PC-3 (cell line): ENCODE measurements at regions not wholly inside any gene's neighbourhood (a gene's known extent, or its start where the extent isn't known, plus 50 kb on each side); places are given as distances from the start of the nearest gene placed in this dataset.

Experiments used
- ATAC-seq: fragments of 200-7000 bp; cut with Tn5 transposase; 2 replicates; pipeline ENCODE4 v1.9.1; 2020; ENCODE audit warnings: mild to moderate bottlenecking, moderate library complexity
- BruUV-seq: library from RNA; stranded (reverse); fragments of 400-500 nt; replicated peaks from 2 replicates; lab custom pipeline; 2021; lab: Mats Ljungman, UMichigan
- CTCF ChIA-PET: fragments of 300-600 bp; sonication (Branson Sonifier 250); formaldehyde crosslinking; loops from one replicate; lab custom pipeline; 2022; ENCODE audit warnings: antibody characterized with exemption; lab: Charles Lee
- POLR2A ChIA-PET: fragments of 300-600 bp; sonication (Branson Sonifier 250); formaldehyde crosslinking; loops from one replicate; lab custom pipeline; 2022; ENCODE audit warnings: antibody characterized with exemption; ENCODE audit not compliant: unreplicated experiment; lab: Charles Lee
- DNase-seq: peaks from one replicate; pipeline ENCODE4 v3.0.0-alpha.2; 2015
- H2AFZ ChIP-seq: fragments of 300-600 bp; sonication (generic); 2 replicates; pipeline ENCODE4 v1.6.0; 2016; ENCODE audit warnings: antibody characterized with exemption, low read length
- H3F3A ChIP-seq: fragments of 300-600 bp; sonication (generic); one replicate; pipeline ENCODE4 v1.6.0; 2017; ENCODE audit warnings: antibody characterized with exemption, low read length, control low read depth, mild to moderate bottlenecking; ENCODE audit not compliant: unreplicated experiment
- H3K27ac ChIP-seq: fragments of 300-600 bp; sonication (generic); 2 replicates; pipeline ENCODE4 v1.5.1; 2016; ENCODE audit warnings: mild to moderate bottlenecking, low read length
- H3K27me3 ChIP-seq: fragments of 300-600 bp; sonication (generic); 2 replicates; pipeline ENCODE4 v1.6.1; 2016; ENCODE audit warnings: low read length, mixed read lengths
- H3K36me3 ChIP-seq: fragments of 300-600 bp; sonication (generic); 2 replicates; pipeline ENCODE4 v1.6.1; 2016; ENCODE audit warnings: low read depth, mixed run types, low read length, mixed read lengths
- H3K4me1 ChIP-seq: fragments of 300-600 bp; sonication (generic); 2 replicates; pipeline ENCODE4 v1.5.1; 2016; ENCODE audit warnings: low read length; ENCODE audit not compliant: insufficient read depth
- H3K4me2 ChIP-seq: fragments of 300-600 bp; sonication (generic); 2 replicates; pipeline ENCODE4 v1.6.0; 2016; ENCODE audit warnings: low read length
- H3K4me3 ChIP-seq: fragments of 300-600 bp; sonication (generic); 2 replicates; pipeline ENCODE4 v1.5.1; 2016; ENCODE audit warnings: mild to moderate bottlenecking, low read length, mixed read lengths
- H3K79me2 ChIP-seq: fragments of 300-600 bp; sonication (generic); 2 replicates; pipeline ENCODE4 v1.6.1; 2017; ENCODE audit warnings: low read length, mixed read lengths
- H3K9ac ChIP-seq: fragments of 300-600 bp; sonication (generic); 2 replicates; pipeline ENCODE4 v1.6.0; 2016; ENCODE audit warnings: mild to moderate bottlenecking, low read length
- H3K9me2 ChIP-seq: fragments of 300-600 bp; sonication (generic); replicated peaks from 2 replicates; pipeline ENCODE4 v1.6.1; 2016; ENCODE audit warnings: mixed run types, low read length, mixed read lengths
- H3K9me3 ChIP-seq: fragments of 300-600 bp; sonication (generic); 2 replicates; pipeline ENCODE4 v1.6.1; 2016; ENCODE audit warnings: low read length, mixed read lengths
- H4K20me1 ChIP-seq: fragments of 300-600 bp; sonication (generic); 2 replicates; pipeline ENCODE4 v1.6.1; 2016; ENCODE audit warnings: low read length, mixed read lengths
- CTCF ChIP-seq: fragments of 300-600 bp; sonication (generic); conservative IDR thresholded peaks from 2 replicates; pipeline ENCODE4 v1.5.1; 2017; ENCODE audit warnings: antibody characterized with exemption, low read depth, mild to moderate bottlenecking, low read length
- EZH2 ChIP-seq: fragments of 300-600 bp; sonication (generic); IDR thresholded peaks from one replicate; pipeline ENCODE4 v1.6.1; 2017; ENCODE audit warnings: antibody characterized with exemption, mild to moderate bottlenecking, low read length; ENCODE audit not compliant: unreplicated experiment
- EZH2phosphoT487 ChIP-seq: fragments of 300-600 bp; sonication (generic); IDR thresholded peaks from 2 replicates; pipeline ENCODE4 v1.6.1; 2018; ENCODE audit warnings: mild to moderate bottlenecking, antibody characterized with exemption, low read length, borderline replicate concordance
- intact Hi-C: fragments of 100-400 bp; cut with micrococcal nuclease; formaldehyde crosslinking; loops from 2 replicates; pipeline ENCODE4 v1.9.0; 2023

- Histone ChIP-seq H3K79me2 (no peaks in the 10 kb centered on the region), H4K20me1 (no peaks in the 10 kb centered on the region), H3K27me3 (peaks cover 43% of the 10 kb centered on the region), H3K27ac (no peak overlapping the region), H3K4me3 (no peak overlapping the region), H3K9me3 (no peaks in the 10 kb centered on the region), H3F3A (no peaks in the 10 kb centered on the region), H3K4me1 (no peaks in the 10 kb centered on the region), H2AFZ (no peak overlapping the region), H3K36me3 (no peaks in the 10 kb centered on the region), H3K9ac (no peak overlapping the region), H3K9me2 (no peaks in the 10 kb centered on the region), H3K4me2 (peak overlapping the region; percentile 16; the same call in 1 of the 2 replicates)
- BruUV-seq = no TSS peak
- POLR2A ChIA-PET = no interaction called here
- DNase-seq (no peak), ATAC-seq (no peak)
- intact Hi-C loops = no loop called here
- TF ChIP-seq EZH2 = no peak
- CTCF ChIA-PET = no interaction called here
Measured at GRCh38 chr5:6545770-6546690, 86.8 kb downstream of the NSUN2 start.

GRCh38 chr5:6545036-6545693 is 87.7 kb downstream of the NSUN2 start:
- DNase-seq = no peak
- intact Hi-C loops = no loop called here
- H3K9ac ChIP-seq = no peak overlapping the region
- no peak overlapping the region for H3K27ac ChIP-seq
- no TSS peak for BruUV-seq
- no peak overlapping the region for H3K4me3 ChIP-seq
- no peaks in the 10 kb centered on the region for H3K36me3 ChIP-seq
- no peaks in the 10 kb centered on the region for H4K20me1 ChIP-seq
- H3K4me1 ChIP-seq = no peaks in the 10 kb centered on the region
- H3K79me2 ChIP-seq = no peaks in the 10 kb centered on the region
- H3K9me2 ChIP-seq = no peaks in the 10 kb centered on the region
- H3F3A ChIP-seq = no peaks in the 10 kb centered on the region
- peaks cover 51% of the 10 kb centered on the region for H3K27me3 ChIP-seq
- no peak for ATAC-seq
- H2AFZ ChIP-seq = no peak overlapping the region
- H3K4me2 ChIP-seq = peak overlapping the region; percentile 16; the same call in 1 of the 2 replicates
- POLR2A ChIA-PET = no interaction called here
- TF ChIP-seq EZH2 (no peak), EZH2phosphoT487 (no peak), CTCF (no peak)
- H3K9me3 ChIP-seq = no peaks in the 10 kb centered on the region
- CTCF ChIA-PET = no interaction called here

GRCh38 chr5:6544561-6544935 is 88.3 kb downstream of the NSUN2 start:
- ChIA-PET POLR2A (no interaction called here), CTCF (no interaction called here)
- DNase-seq = no peak
- Histone ChIP-seq H3K27me3 (peaks cover 53% of the 10 kb centered on the region), H3K4me3 (no peak overlapping the region), H3F3A (no peaks in the 10 kb centered on the region), H3K79me2 (no peaks in the 10 kb centered on the region), H3K4me2 (no peak overlapping the region), H3K4me1 (no peaks in the 10 kb centered on the region), H3K9me3 (no peaks in the 10 kb centered on the region), H3K27ac (no peak overlapping the region), H2AFZ (no peak overlapping the region), H3K9me2 (no peaks in the 10 kb centered on the region), H3K9ac (no peak overlapping the region), H3K36me3 (no peaks in the 10 kb centered on the region), H4K20me1 (no peaks in the 10 kb centered on the region)
- no peak for ATAC-seq
- intact Hi-C loops = no loop called here
- TF ChIP-seq CTCF (no peak), EZH2 (no peak), EZH2phosphoT487 (no peak)
- no TSS peak for BruUV-seq
